Erythroblast (primary cell): ENCODE measurements at regions not wholly inside any gene's neighbourhood (a gene's known extent, or its start where the extent isn't known, plus 50 kb on each side); places are given as distances from the start of the nearest gene placed in this dataset.

Experiments
- DNase-seq, 2 experiments: peaks; one replicate each; lab custom pipeline; 2025; lab: John Stamatoyannopoulos, UW
- GATA1 ChIP-seq: IDR thresholded peaks from 2 replicates; pipeline ENCODE4 v1.6.1; 2011; ENCODE audit warnings: low read depth, mild to moderate bottlenecking, control low read depth, low read length, moderate library complexity
- POLR2A ChIP-seq: IDR thresholded peaks from 2 replicates; pipeline ENCODE4 v1.6.1; 2011; ENCODE audit warnings: mild to moderate bottlenecking, low read length

DNA sequence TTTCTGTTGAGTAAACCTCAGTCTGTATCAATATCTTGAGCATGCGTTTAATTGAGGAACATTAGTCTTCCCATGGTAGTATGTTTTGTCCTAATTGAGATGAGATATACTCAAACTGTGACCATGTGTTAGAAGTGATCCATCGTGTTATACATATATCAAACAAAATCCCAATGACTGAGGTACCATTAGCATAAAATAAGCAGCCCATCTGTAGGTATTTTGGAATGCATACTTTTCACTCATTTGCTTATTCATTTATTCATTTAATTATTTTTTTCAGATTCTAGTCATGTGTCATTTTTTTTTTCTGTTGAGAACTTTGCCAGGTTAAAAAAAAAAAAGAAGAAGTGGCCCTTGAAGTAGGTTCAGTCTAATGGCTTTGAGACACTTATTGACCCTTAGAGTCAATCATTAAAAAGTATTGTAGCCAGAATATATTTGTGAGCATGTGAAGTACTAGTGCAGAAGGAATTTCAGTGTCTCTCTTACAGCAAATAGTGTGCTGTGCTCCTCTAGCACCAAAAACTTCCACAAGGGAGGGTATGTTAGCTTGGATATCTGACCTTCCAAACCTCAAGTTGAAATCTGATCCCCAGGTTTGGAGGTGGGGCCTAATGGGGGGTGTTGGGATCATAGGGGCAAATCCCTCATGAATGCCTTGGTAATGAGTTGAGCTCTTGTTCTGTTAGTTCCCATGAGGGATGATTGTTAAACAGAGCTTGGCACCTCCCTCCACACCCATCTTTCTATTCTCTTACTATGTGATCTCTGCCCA, 130.8 kb upstream of the NPY2R start:
- no peak for DNase-seq
- TF ChIP-seq POLR2A (no peak), GATA1 (no peak)

GRCh38 chr4:155079871-155080270, 128.6 kb upstream of the NPY2R start:
- DNase-seq, result no peak
- TF ChIP-seq POLR2A (no peak), GATA1 (no peak)

GRCh38 chr4:155081222-155081621, 127.2 kb upstream of the NPY2R start:
- TF ChIP-seq GATA1 (no peak), POLR2A (no peak)
- no peak for DNase-seq

DNA sequence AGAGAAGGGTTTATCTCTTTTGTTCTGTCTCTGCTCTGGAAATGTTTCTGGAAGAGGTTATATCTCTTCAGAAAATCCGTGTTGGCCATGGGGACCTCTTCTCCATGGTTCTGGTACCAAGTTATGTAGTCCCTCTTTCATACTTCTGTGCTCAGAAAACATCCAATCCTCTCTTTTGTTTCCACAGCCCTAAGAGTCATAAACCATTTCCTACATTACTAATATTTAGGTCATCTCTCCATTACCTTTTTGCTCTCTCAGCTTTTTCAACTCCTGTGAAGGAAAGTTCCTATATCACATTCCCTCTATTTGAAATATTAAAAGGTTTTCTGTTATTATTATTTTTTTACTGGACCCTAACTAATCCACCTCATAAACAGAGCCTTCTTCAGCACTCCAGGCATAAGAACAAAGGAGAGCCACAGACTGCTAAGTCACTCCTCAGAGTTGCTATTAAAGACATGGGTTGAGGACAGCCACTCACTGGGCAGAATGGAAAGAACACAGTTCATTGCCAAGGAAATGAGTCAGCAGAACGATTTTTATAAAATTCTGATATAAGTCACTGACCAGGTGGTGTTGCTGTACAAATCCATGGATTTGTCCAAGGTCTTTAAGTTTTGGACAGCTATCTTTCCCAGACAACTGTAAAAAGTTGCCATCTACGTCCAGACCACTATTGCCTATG, 122.4 kb upstream of the NPY2R start:
- no peak for DNase-seq
- TF ChIP-seq GATA1 (no peak), POLR2A (no peak)

GRCh38 chr4:155094201-155094820, 114.1 kb upstream of the NPY2R start:
- no peak for TF ChIP-seq GATA1
- TF ChIP-seq POLR2A, result no peak
- no peak for DNase-seq

GRCh38 chr4:155099231-155099630, 109.2 kb upstream of the NPY2R start:
- no peak for TF ChIP-seq GATA1
- TF ChIP-seq POLR2A, result no peak
- DNase-seq, result no peak

- TF ChIP-seq GATA1 (no peak), POLR2A (no peak)
- no peak for DNase-seq
Observed at GRCh38 chr4:155106629-155107028, 101.8 kb upstream of the NPY2R start.

- no peak for DNase-seq
- no peak for TF ChIP-seq POLR2A
- TF ChIP-seq GATA1, result no peak
Observed at GRCh38 chr4:155107059-155107458, 101.4 kb upstream of the NPY2R start.

DNA sequence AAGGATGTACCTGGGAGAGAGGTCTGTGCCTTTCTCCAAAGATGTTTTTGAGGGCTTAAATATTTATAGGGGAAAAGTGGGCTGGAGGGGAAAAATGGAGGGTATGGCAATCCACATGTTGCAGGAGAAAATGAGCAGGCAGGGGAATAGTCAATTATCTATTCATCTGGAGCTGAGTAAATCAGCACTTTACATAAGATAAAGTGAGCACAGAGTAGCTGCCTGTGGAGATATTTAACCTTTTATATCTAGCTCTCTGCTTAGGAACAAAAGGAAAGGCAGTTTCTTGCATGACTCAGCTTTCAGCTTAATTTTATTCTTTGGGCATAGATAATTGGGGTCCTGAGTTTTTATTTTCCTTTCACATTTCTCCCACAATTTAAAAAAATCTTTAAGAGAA, 93.6 kb upstream of the NPY2R start:
- no peak for DNase-seq
- TF ChIP-seq POLR2A (no peak), GATA1 (no peak)

- no peak for DNase-seq
- TF ChIP-seq GATA1 (no peak), POLR2A (no peak)
Observed at GRCh38 chr4:155119006-155119405, 89.4 kb upstream of the NPY2R start.

DNA sequence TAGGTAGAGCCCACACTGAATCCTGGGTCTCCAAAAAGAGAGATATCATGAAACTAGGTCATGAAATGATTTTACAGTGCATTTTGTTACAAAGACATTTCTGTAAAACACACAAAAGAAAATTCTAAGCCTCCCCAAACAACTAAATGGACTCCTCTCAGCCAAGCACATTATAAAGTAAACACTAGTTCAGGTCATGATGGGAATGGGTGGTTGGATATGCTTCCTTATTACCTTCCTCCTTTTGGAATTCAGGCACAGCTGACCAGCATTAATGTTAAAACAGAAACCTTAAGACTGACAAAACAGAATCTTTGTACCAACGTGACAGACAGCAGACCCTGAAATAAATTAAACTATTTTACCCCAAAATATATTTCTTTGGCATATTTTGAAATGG, 87.9 kb upstream of the NPY2R start:
- no peak for DNase-seq
- TF ChIP-seq GATA1 (no peak), POLR2A (no peak)

GRCh38 chr4:155122382-155122781, 86.1 kb upstream of the NPY2R start:
- no peak for DNase-seq
- no peak for TF ChIP-seq POLR2A
- TF ChIP-seq GATA1, result no peak

DNA sequence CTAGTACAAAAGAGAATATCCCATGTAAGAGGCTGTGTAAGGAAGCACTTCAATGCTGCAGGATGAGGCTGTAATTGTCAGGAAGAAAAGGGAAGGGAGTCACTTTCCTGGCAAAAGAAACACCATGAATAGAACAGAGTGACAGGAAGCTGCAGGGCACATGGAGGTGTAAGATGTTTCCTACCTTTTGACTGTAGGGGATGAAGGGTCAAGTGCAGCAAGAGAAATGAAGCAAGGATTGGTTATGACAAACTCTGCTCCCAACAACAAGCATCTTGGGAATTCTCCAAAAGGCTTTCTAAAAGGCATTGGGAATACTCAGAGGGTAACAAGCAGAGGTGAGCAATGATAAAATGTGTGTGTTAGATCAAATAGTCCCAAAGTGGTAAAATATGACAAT, 74.3 kb upstream of the NPY2R start:
- DNase-seq, result no peak
- TF ChIP-seq POLR2A, result no peak
- TF ChIP-seq GATA1, result no peak

GRCh38 chr4:155140889-155141288, 67.5 kb upstream of the NPY2R start:
- DNase-seq, result no peak
- no peak for TF ChIP-seq POLR2A
- no peak for TF ChIP-seq GATA1

DNA sequence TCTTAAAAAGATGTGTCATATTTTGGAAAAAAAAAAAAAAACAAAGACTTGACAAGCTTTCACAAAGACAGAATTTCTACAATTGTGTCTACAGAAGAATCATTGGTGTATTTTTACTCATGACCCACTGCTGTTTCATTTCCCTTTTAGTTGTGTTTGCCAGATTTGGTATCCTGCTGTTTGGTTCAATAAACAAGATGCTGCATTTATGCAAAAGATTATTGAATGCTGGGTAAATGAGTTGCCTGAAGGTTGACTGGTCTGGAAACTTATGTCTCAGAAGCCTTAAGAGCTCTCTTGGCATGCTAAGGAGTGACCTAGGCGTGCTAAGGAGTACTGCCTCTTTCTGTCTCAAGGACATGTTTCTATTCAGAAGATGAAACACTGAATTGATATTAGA, 64.9 kb upstream of the NPY2R start:
- no peak for DNase-seq
- no peak for TF ChIP-seq GATA1
- TF ChIP-seq POLR2A, result no peak
